CD4-positive, alpha-beta memory T cell (primary cell): ENCODE measurements at regions not wholly inside any gene's neighbourhood (a gene's known extent, or its start where the extent isn't known, plus 50 kb on each side); places are given as distances from the start of the nearest gene placed in this dataset.

ENCODE experiments used
- CTCF ChIA-PET: fragments of 350-600 bp; sonication (Branson Sonifier 250); formaldehyde crosslinking; loops from one replicate; lab custom pipeline; 2021; ENCODE audit warnings: inconsistent platforms; ENCODE audit not compliant: partially characterized antibody; lab: Charles Lee
- POLR2A ChIA-PET: fragments of 350-600 bp; sonication (Branson Sonifier 250); formaldehyde crosslinking; loops from one replicate; lab custom pipeline; 2021; ENCODE audit not compliant: partially characterized antibody; lab: Charles Lee
- DNase-seq, 5 donors: peaks; one replicate each; pipeline versions ENCODE4 v3.0.0 to v3.0.0-alpha.2; 2020 to 2022; ENCODE audit warnings: mixed read lengths in 1 of 5
- H3K27ac ChIP-seq: one replicate; pipeline ENCODE4 v1.7.0; 2013; ENCODE audit warnings: low read depth, low read length
- H3K27me3 ChIP-seq: 2 replicates; pipeline ENCODE4 v1.7.0; 2013; ENCODE audit warnings: mild to moderate bottlenecking, low read length, moderate library complexity; ENCODE audit not compliant: insufficient read depth
- H3K36me3 ChIP-seq: 2 replicates; pipeline ENCODE4 v1.7.0; 2013; ENCODE audit warnings: mild to moderate bottlenecking, low read length, moderate library complexity; ENCODE audit not compliant: insufficient read depth
- H3K4me1 ChIP-seq: 2 replicates; pipeline ENCODE4 v1.7.0; 2013; ENCODE audit warnings: mild to moderate bottlenecking, low read length, moderate library complexity; ENCODE audit not compliant: insufficient read depth
- H3K4me3 ChIP-seq, 2 donors: one replicate each; pipeline ENCODE4 v1.7.0; 2013; ENCODE audit warnings: low read length in 2 of 2, mild to moderate bottlenecking in 1 of 2
- H3K9me3 ChIP-seq, 2 donors: one replicate each; pipeline ENCODE4 v1.7.0; 2013; ENCODE audit warnings: low read length in 2 of 2, control low read depth in 1 of 2; ENCODE audit not compliant: control insufficient read depth in 1 of 2
- H3K27ac Mint-ChIP-seq, 7 donors: one replicate each; pipeline ENCODE4 v1.8.0; 2020 to 2021; ENCODE audit warnings: mixed read lengths in 7 of 7, mild to moderate bottlenecking in 6 of 7, inconsistent platforms in 3 of 7, moderate library complexity in 3 of 7
- H3K27me3 Mint-ChIP-seq, 2 donors: one replicate each; pipeline ENCODE4 v1.8.0; 2020 to 2021; ENCODE audit warnings: mixed read lengths in 2 of 2
- H3K36me3 Mint-ChIP-seq, 2 donors: one replicate each; pipeline ENCODE4 v1.8.0; 2020 to 2021; ENCODE audit warnings: mixed read lengths in 2 of 2, inconsistent platforms in 1 of 2, mild to moderate bottlenecking in 1 of 2
- H3K4me1 Mint-ChIP-seq, 4 donors: one replicate each; pipeline ENCODE4 v1.8.0; 2020 to 2021; ENCODE audit warnings: mixed read lengths in 4 of 4, mild to moderate bottlenecking in 1 of 4
- H3K4me3 Mint-ChIP-seq, 8 donors: one replicate each; pipeline ENCODE4 v1.8.0; 2020 to 2021; ENCODE audit warnings: mixed read lengths in 8 of 8, mild to moderate bottlenecking in 7 of 8, moderate library complexity in 6 of 8, inconsistent platforms in 3 of 8
- H3K9me3 Mint-ChIP-seq, 8 donors: one replicate each; pipeline ENCODE4 v1.8.0; 2020 to 2021; ENCODE audit warnings: mixed read lengths in 8 of 8, mild to moderate bottlenecking in 5 of 8, inconsistent platforms in 3 of 8, moderate library complexity in 1 of 8
- intact Hi-C: fragments of 100-400 bp; cut with micrococcal nuclease; formaldehyde crosslinking; loops from one replicate; pipeline ENCODE4 v1.15.1; 2023

- intact Hi-C loops, result no loop called here
Measured at GRCh38 chr16:79325226-79325945, 275.2 kb downstream of the MAF start.

DNA sequence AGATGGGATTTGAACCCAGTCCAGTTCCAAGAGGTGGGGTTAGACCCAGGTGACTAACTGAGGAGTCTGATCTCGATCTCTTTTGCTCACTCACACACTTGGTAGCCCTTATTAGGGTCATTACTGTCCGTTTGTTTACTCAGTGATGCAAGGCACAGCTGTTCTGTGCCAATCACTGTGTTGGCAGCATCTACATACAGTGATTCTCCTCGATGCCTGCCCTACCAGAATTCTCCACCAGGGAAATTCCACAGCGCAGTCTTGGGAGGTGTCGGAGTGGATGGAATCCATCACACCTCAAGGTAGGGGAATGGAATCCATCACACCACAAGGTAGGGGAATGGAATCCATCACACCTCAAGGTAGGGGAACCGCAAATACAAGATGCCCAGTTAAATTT is 279.6 kb downstream of the MAF start:
- no peaks in the 10 kb centered on the region for H3K27me3 ChIP-seq
- POLR2A ChIA-PET, result no interaction called here
- Mint-ChIP-seq H3K4me1 (peaks cover 11 to 18% (median 13%) of the 10 kb centered on the region in 4 donors), H3K36me3 (no peaks in the 10 kb centered on the region), H3K27ac (peak overlapping the region in 1 of 7 donors; percentile 81), H3K27me3 (peaks cover 3 to 6% of the 10 kb centered on the region in 2 donors), H3K9me3 (no peaks in the 10 kb centered on the region), H3K4me3 (no peak overlapping the region)
- CTCF ChIA-PET, result interaction anchor here (1.1 kb wide), 1 partner anchor 14 kb away, joined by 4 read pairs; no protein-coding TSS in a partner anchor
- intact Hi-C loops, result no loop called here
- peaks cover 7% of the 10 kb centered on the region for H3K4me1 ChIP-seq
- H3K27ac ChIP-seq, result no peak overlapping the region
- DNase-seq, result no peak
- H3K4me3 ChIP-seq, result no peak overlapping the region
- no peaks in the 10 kb centered on the region for H3K9me3 ChIP-seq
- H3K36me3 ChIP-seq, result no peaks in the 10 kb centered on the region

More at GRCh38 chr16:79325226-79325945, 275.2 kb downstream of the MAF start:
- no peak overlapping the region for H3K27ac ChIP-seq
- no peak for DNase-seq
- Mint-ChIP-seq H3K4me1 (peaks cover 0 to 9% (median 6%) of the 10 kb centered on the region in 4 donors), H3K36me3 (no peaks in the 10 kb centered on the region), H3K27ac (peak overlapping the region in 1 of 7 donors; percentile 65), H3K4me3 (no peak overlapping the region), H3K27me3 (peaks cover 2 to 4% of the 10 kb centered on the region in 2 donors), H3K9me3 (no peaks in the 10 kb centered on the region)
- CTCF ChIA-PET, result interaction anchor here (0.7 kb wide), 1 partner anchor 366 kb away, joined by 3 read pairs; no protein-coding TSS in a partner anchor
- H3K9me3 ChIP-seq, result no peaks in the 10 kb centered on the region
- H3K4me1 ChIP-seq, result no peaks in the 10 kb centered on the region
- H3K4me3 ChIP-seq, result no peak overlapping the region
- no peaks in the 10 kb centered on the region for H3K36me3 ChIP-seq
- POLR2A ChIA-PET, result interaction anchor here (0.7 kb wide), 1 partner anchor 263 kb away, joined by 3 read pairs; no protein-coding TSS in a partner anchor
- no peaks in the 10 kb centered on the region for H3K27me3 ChIP-seq

DNA sequence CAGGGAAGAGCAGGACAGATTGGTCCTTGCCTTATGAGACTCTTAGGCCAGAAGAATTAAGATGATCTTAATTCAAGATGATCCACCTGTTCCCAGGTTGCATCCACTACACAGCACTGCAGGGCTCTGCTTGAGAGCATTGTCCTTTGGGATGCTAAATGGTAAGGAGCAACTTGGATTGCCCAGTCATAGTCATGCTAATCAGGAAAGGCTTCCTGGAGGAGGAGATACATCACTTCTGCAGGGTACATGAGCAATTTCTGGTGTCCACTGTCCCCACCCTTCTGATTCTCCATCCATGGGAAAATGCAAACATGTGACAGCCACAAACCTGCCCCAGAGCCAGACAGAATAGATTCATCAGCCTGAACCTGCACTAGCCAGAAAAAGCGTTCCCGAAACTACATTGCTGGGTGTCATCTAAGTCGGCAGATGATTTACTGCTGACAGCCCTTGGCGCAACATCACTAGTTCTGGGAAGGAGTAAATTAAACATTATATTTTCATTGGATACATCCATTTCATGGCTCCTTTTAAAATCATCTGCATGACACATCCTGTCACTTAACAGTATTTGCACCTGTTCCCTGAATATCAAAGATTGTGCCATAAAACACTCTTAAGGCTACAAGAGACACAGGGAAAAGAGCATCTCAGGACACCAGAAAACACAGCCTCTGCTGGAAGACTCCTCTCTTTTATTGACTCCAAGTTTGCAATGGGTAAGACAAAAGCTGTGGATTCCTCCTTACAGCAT is 282.2 kb downstream of the MAF start:
- CTCF ChIA-PET, result no interaction called here
- Histone ChIP-seq H3K27me3 (no peaks in the 10 kb centered on the region), H3K36me3 (no peaks in the 10 kb centered on the region), H3K27ac (no peak overlapping the region), H3K4me3 (no peak overlapping the region), H3K4me1 (peaks cover 13% of the 10 kb centered on the region), H3K9me3 (no peaks in the 10 kb centered on the region)
- intact Hi-C loops, result no loop called here
- Mint-ChIP-seq H3K9me3 (no peaks in the 10 kb centered on the region), H3K27me3 (peaks cover 3 to 5% of the 10 kb centered on the region in 2 donors), H3K27ac (no peak overlapping the region), H3K4me3 (no peak overlapping the region), H3K4me1 (peaks cover 10 to 18% (median 16%) of the 10 kb centered on the region in 4 donors), H3K36me3 (no peaks in the 10 kb centered on the region)
- no peak for DNase-seq
- POLR2A ChIA-PET, result no interaction called here

- Histone ChIP-seq H3K27me3 (no peaks in the 10 kb centered on the region), H3K27ac (no peak overlapping the region), H3K36me3 (no peaks in the 10 kb centered on the region), H3K4me3 (no peak overlapping the region), H3K4me1 (peaks cover 13% of the 10 kb centered on the region), H3K9me3 (no peaks in the 10 kb centered on the region)
- DNase-seq, result no peak
- Mint-ChIP-seq H3K27me3 (peaks cover 3 to 4% of the 10 kb centered on the region in 2 donors), H3K27ac (no peak overlapping the region), H3K4me1 (peaks cover 10 to 18% (median 16%) of the 10 kb centered on the region in 4 donors), H3K36me3 (no peaks in the 10 kb centered on the region), H3K4me3 (peak overlapping the region in 1 of 8 donors; percentile 13), H3K9me3 (no peaks in the 10 kb centered on the region)
- ChIA-PET CTCF (no interaction called here), POLR2A (no interaction called here)
- intact Hi-C loops, result no loop called here
Measured at GRCh38 chr16:79317521-79317920, 283.0 kb downstream of the MAF start.

DNA sequence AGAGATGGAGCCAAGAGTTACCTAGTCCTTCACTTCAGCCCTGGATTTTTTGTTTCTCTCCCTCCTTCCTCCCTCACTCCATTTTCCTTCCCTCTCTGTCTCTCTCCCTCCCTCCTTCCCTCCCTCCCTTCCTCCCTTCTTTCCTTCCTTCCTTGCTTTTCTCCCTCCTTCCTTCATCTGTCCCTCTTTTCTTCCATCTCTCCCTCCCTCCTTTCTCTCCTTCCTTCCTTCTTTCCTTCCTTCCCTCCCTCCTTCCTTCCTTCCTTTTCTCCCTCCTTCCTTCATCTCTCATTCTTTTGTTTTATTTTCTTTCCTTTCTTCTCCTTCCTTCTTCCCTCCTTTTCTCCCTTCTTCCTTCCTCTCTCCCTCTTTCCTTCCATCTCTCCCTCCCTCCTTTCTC is 283.5 kb downstream of the MAF start:
- intact Hi-C loops, result no loop called here
- Mint-ChIP-seq H3K27ac (no peak overlapping the region), H3K9me3 (no peaks in the 10 kb centered on the region), H3K36me3 (no peaks in the 10 kb centered on the region), H3K4me1 (peaks cover 10 to 18% (median 16%) of the 10 kb centered on the region in 4 donors), H3K27me3 (peaks cover 3 to 4% of the 10 kb centered on the region in 2 donors), H3K4me3 (no peak overlapping the region)
- no peak for DNase-seq
- CTCF ChIA-PET, result interaction anchor here (1.6 kb wide), 1 partner anchor 46 kb away, joined by 4 read pairs; no protein-coding TSS in a partner anchor
- H3K27me3 ChIP-seq, result no peaks in the 10 kb centered on the region
- H3K27ac ChIP-seq, result no peak overlapping the region
- no peaks in the 10 kb centered on the region for H3K36me3 ChIP-seq
- peaks cover 13% of the 10 kb centered on the region for H3K4me1 ChIP-seq
- POLR2A ChIA-PET, result interaction anchor here (2.1 kb wide), 1 partner anchor 31 kb away, joined by 10 read pairs; no protein-coding TSS in a partner anchor
- no peaks in the 10 kb centered on the region for H3K9me3 ChIP-seq
- no peak overlapping the region for H3K4me3 ChIP-seq

DNA sequence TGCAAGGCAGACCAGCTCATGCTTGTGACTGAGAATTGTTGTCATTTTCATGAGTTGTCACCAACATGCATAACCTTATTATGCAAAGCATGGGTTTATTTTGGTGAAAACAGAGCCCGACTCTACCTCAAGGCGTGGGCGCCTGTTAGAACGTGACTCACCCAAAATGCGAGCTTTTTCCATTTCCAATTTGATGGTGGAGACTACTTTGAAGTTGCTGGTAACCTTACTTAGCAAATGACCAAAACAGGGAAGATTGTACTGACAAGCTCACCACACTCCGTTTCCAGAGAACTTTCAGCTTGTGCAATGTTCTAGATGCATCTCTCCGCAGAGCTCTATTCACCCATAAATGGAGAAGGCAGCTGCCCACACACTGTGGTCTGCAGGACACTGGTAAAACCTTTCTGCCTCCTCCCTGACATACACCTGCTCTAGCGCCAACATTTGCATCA is 284.5 kb downstream of the MAF start:
- Histone ChIP-seq H3K36me3 (no peaks in the 10 kb centered on the region), H3K4me1 (peaks cover 13% of the 10 kb centered on the region), H3K9me3 (no peaks in the 10 kb centered on the region), H3K27me3 (no peaks in the 10 kb centered on the region), H3K4me3 (no peak overlapping the region), H3K27ac (no peak overlapping the region)
- Mint-ChIP-seq H3K9me3 (no peaks in the 10 kb centered on the region), H3K36me3 (no peaks in the 10 kb centered on the region), H3K27me3 (peaks cover 2 to 3% of the 10 kb centered on the region in 2 donors), H3K27ac (peak overlapping the region in 2 of 7 donors; percentile 3 to 5), H3K4me3 (peak overlapping the region in 5 of 8 donors; percentile 40 to 67 (median 49)), H3K4me1 (peaks cover 10 to 18% (median 16%) of the 10 kb centered on the region in 4 donors)
- ChIA-PET POLR2A (interaction anchor here (2.1 kb wide), 1 partner anchor 30 kb away, joined by 10 read pairs; no protein-coding TSS in a partner anchor), CTCF (interaction anchor here (1.1 to 1.6 kb wide), 3 partner anchors 18 to 53 kb away, joined by 4 to 5 read pairs (median 4); no protein-coding TSS in a partner anchor)
- no peak for DNase-seq
- intact Hi-C loops, result no loop called here

GRCh38 chr16:79312502-79312901 is 288.0 kb downstream of the MAF start:
- Mint-ChIP-seq H3K4me1 (peaks cover 14 to 31% (median 21%) of the 10 kb centered on the region in 4 donors), H3K36me3 (no peaks in the 10 kb centered on the region), H3K27ac (no peak overlapping the region), H3K4me3 (peak overlapping the region in 1 of 8 donors; percentile 17), H3K9me3 (no peaks in the 10 kb centered on the region), H3K27me3 (no peaks in the 10 kb centered on the region)
- CTCF ChIA-PET, result no interaction called here
- no peaks in the 10 kb centered on the region for H3K9me3 ChIP-seq
- H3K36me3 ChIP-seq, result no peaks in the 10 kb centered on the region
- POLR2A ChIA-PET, result no interaction called here
- H3K4me1 ChIP-seq, result peaks cover 29% of the 10 kb centered on the region
- no peak overlapping the region for H3K4me3 ChIP-seq
- intact Hi-C loops, result no loop called here
- no peaks in the 10 kb centered on the region for H3K27me3 ChIP-seq
- no peak overlapping the region for H3K27ac ChIP-seq
- DNase-seq, result no peak
